ENCODE measurements at regions not wholly inside any gene's neighbourhood (a gene's known extent, or its start where the extent isn't known, plus 50 kb on each side); places are given as distances from the start of the nearest gene placed in this dataset.

GRCh38 chr3:65013053-65013452, 325.3 kb upstream of the ADAMTS9 start:
- TF ChIP-seq, protein P1, sequence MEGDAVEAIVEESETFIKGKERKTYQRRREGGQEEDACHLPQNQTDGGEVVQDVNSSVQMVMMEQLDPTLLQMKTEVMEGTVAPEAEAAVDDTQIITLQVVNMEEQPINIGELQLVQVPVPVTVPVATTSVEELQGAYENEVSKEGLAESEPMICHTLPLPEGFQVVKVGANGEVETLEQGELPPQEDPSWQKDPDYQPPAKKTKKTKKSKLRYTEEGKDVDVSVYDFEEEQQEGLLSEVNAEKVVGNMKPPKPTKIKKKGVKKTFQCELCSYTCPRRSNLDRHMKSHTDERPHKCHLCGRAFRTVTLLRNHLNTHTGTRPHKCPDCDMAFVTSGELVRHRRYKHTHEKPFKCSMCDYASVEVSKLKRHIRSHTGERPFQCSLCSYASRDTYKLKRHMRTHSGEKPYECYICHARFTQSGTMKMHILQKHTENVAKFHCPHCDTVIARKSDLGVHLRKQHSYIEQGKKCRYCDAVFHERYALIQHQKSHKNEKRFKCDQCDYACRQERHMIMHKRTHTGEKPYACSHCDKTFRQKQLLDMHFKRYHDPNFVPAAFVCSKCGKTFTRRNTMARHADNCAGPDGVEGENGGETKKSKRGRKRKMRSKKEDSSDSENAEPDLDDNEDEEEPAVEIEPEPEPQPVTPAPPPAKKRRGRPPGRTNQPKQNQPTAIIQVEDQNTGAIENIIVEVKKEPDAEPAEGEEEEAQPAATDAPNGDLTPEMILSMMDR (IDR thresholded peaks at IDR 0.05), result no peak
- TF ChIP-seq POLR2A (IDR thresholded peaks at IDR 0.05), result no peak

Data from thyroid gland (tissue), 4 donors.